Liver (tissue), 8 donors: ENCODE measurements at regions not wholly inside any gene's neighbourhood (a gene's known extent, or its start where the extent isn't known, plus 50 kb on each side); places are given as distances from the start of the nearest gene placed in this dataset.

Experiments used
- DNase-seq: peaks from one replicate; pipeline ENCODE4 v3.0.0-alpha.2; 2017; ENCODE audit warnings: low spot score
- H3K27ac ChIP-seq, 2 donors: one replicate each; pipeline ENCODE4 v1.7.0; 2013; ENCODE audit warnings: inconsistent platforms in 2 of 2, low read length in 2 of 2, control low read depth in 1 of 2, low read depth in 1 of 2, mild to moderate bottlenecking in 1 of 2
- H3K27me3 ChIP-seq, 4 donors: one replicate each; pipeline versions ENCODE4 v1.6.1 to v1.7.0; 2013; ENCODE audit warnings: low read length in 3 of 4, inconsistent platforms in 1 of 4, mild to moderate bottlenecking in 1 of 4, moderate library complexity in 1 of 4; ENCODE audit not compliant: control insufficient read depth in 4 of 4, insufficient read depth in 4 of 4
- H3K36me3 ChIP-seq, 4 donors: one replicate each; pipeline versions ENCODE4 v1.6.1 to v1.7.0; 2013; ENCODE audit warnings: low read length in 3 of 4, mild to moderate bottlenecking in 3 of 4, low read depth in 1 of 4, moderate library complexity in 1 of 4; ENCODE audit not compliant: control insufficient read depth in 4 of 4, insufficient read depth in 3 of 4
- H3K4me1 ChIP-seq, 4 donors: one replicate each; pipeline versions ENCODE4 v1.6.1 to v1.7.0; 2013; ENCODE audit warnings: low read length in 3 of 4, mild to moderate bottlenecking in 3 of 4, moderate library complexity in 1 of 4; ENCODE audit not compliant: control insufficient read depth in 4 of 4, insufficient read depth in 4 of 4
- H3K4me3 ChIP-seq, 3 donors: one replicate each; pipeline versions ENCODE4 v1.6.1 to v1.7.0; 2013; ENCODE audit warnings: low read length in 3 of 3, control low read depth in 1 of 3, low read depth in 1 of 3, mild to moderate bottlenecking in 1 of 3
- H3K9ac ChIP-seq, 2 donors: one replicate each; pipeline ENCODE4 v1.7.0; 2013; ENCODE audit warnings: low read length in 2 of 2, mild to moderate bottlenecking in 2 of 2, moderate library complexity in 2 of 2, control low read depth in 1 of 2, low read depth in 1 of 2
- H3K9me3 ChIP-seq, 4 donors: one replicate each; pipeline versions ENCODE4 v1.6.1 to v1.7.0; 2013; ENCODE audit warnings: low read length in 3 of 4; ENCODE audit not compliant: control insufficient read depth in 4 of 4
- EGR1 ChIP-seq, 2 donors: IDR thresholded peaks; 2 replicates each; pipeline ENCODE4 v1.6.1; 2016 to 2018; ENCODE audit warnings: antibody characterized with exemption in 2 of 2, low read depth in 2 of 2
- FOXA1 ChIP-seq: IDR thresholded peaks from 2 replicates; pipeline ENCODE4 v1.6.1; 2016; ENCODE audit warnings: antibody characterized with exemption
- FOXA2 ChIP-seq: IDR thresholded peaks from 2 replicates; pipeline ENCODE4 v1.6.1; 2016; ENCODE audit warnings: antibody characterized with exemption
- GABPA ChIP-seq, 2 donors: IDR thresholded peaks in 1 of 2; conservative IDR thresholded peaks in 1 of 2; 2 replicates each; pipeline ENCODE4 v1.6.1; 2016; ENCODE audit warnings: antibody characterized with exemption in 2 of 2, mild to moderate bottlenecking in 1 of 2, moderate library complexity in 1 of 2
- HNF4G ChIP-seq: IDR thresholded peaks from 2 replicates; pipeline ENCODE4 v1.6.1; 2016; ENCODE audit warnings: antibody characterized with exemption
- JUND ChIP-seq, 2 donors: IDR thresholded peaks; 2 replicates each; pipeline ENCODE4 v1.6.1; 2016; ENCODE audit warnings: antibody characterized with exemption in 2 of 2
- NR2F2 ChIP-seq: IDR thresholded peaks from 2 replicates; pipeline ENCODE4 v1.6.1; 2016; ENCODE audit warnings: antibody characterized with exemption
- RAD21 ChIP-seq, 2 donors: IDR thresholded peaks; 2 replicates each; pipeline ENCODE4 v1.6.1; 2016; ENCODE audit warnings: antibody characterized with exemption in 2 of 2, mild to moderate bottlenecking in 2 of 2
- RXRA ChIP-seq, 2 donors: IDR thresholded peaks; 2 replicates each; pipeline ENCODE4 v1.6.1; 2017 to 2018; ENCODE audit warnings: antibody characterized with exemption in 2 of 2, mild to moderate bottlenecking in 1 of 2
- SP1 ChIP-seq: IDR thresholded peaks from 2 replicates; pipeline ENCODE4 v1.6.1; 2018; ENCODE audit warnings: antibody characterized with exemption, mild to moderate bottlenecking
- TAF1 ChIP-seq: conservative IDR thresholded peaks from 2 replicates; pipeline ENCODE4 v1.6.1; 2016; ENCODE audit warnings: antibody characterized with exemption, mild to moderate bottlenecking
- YY1 ChIP-seq: IDR thresholded peaks from 2 replicates; pipeline ENCODE4 v1.6.1; 2016; ENCODE audit warnings: antibody characterized with exemption, mild to moderate bottlenecking
- WGBS: extraction: QIAGEN DNeasy Blood & Tissue Kit; methylation state at CpG from one replicate; pipeline ENCODE4 v1.1.7; 2013; 5-methylcytosine and 5-hydroxymethylcytosine counted together
- TF ChIP-seq, protein P1 (sequence below): IDR thresholded peaks from 2 replicates; pipeline ENCODE4 v1.6.1; 2016; ENCODE audit warnings: antibody characterized with exemption
- TF ChIP-seq, protein P2 (sequence below): IDR thresholded peaks from 2 replicates; pipeline ENCODE4 v1.6.1; 2016; ENCODE audit warnings: antibody characterized with exemption
- TF ChIP-seq, protein P3 (sequence below): IDR thresholded peaks from 2 replicates; pipeline ENCODE4 v1.6.1; 2016; ENCODE audit warnings: antibody characterized with exemption, mild to moderate bottlenecking
- TF ChIP-seq, protein P4 (sequence below): fragments of 150-350 bp; IDR thresholded peaks from 2 replicates; pipeline ENCODE4 v1.5.1; 2017; ENCODE audit warnings: improper control_type of control experiment, low read depth, low read length; ENCODE audit not compliant: missing input control
- donor health status: healthy.
- donor health status: healthy.
- donor health status: healthy.
- donor health status: healthy.
- donor health status: healthy.

DNA sequence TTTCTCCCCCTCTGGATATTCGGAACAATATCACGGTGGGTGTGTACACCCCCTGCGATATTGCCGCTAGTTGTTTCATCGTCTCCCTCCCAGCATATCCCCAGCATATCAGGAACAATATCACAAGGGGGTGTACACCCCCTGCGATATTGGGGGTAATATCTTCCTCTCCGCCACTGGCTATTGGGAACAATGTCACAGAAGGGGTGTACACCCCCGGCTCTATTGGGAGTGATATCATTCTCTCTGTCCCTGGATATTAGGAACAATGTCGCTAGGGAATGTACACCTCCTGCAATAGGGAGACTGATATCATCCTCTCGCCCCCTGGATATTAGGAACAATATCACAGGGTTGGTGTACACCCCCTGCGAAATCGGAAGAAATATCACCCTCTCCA is 1932.0 kb downstream of the SUCLG1 start:
- Histone ChIP-seq H3K4me3 (no peak overlapping the region), H3K9ac (no peak overlapping the region), H3K9me3 (peaks cover 0 to 3% (median 0%) of the 10 kb centered on the region in 4 donors), H3K27me3 (no peaks in the 10 kb centered on the region), H3K36me3 (no peaks in the 10 kb centered on the region), H3K27ac (no peak overlapping the region), H3K4me1 (no peaks in the 10 kb centered on the region)
- TF ChIP-seq FOXA1: no peak
- no peak for TF ChIP-seq RAD21 (IDR thresholded peaks at IDR 0.05)
- TF ChIP-seq FOXA2: no peak
- TF ChIP-seq, protein P1, sequence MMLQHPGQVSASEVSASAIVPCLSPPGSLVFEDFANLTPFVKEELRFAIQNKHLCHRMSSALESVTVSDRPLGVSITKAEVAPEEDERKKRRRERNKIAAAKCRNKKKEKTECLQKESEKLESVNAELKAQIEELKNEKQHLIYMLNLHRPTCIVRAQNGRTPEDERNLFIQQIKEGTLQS: no peak
- TF ChIP-seq, protein P2, sequence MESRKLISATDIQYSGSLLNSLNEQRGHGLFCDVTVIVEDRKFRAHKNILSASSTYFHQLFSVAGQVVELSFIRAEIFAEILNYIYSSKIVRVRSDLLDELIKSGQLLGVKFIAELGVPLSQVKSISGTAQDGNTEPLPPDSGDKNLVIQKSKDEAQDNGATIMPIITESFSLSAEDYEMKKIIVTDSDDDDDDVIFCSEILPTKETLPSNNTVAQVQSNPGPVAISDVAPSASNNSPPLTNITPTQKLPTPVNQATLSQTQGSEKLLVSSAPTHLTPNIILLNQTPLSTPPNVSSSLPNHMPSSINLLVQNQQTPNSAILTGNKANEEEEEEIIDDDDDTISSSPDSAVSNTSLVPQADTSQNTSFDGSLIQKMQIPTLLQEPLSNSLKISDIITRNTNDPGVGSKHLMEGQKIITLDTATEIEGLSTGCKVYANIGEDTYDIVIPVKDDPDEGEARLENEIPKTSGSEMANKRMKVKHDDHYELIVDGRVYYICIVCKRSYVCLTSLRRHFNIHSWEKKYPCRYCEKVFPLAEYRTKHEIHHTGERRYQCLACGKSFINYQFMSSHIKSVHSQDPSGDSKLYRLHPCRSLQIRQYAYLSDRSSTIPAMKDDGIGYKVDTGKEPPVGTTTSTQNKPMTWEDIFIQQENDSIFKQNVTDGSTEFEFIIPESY: no peak
- TF ChIP-seq, protein P3, sequence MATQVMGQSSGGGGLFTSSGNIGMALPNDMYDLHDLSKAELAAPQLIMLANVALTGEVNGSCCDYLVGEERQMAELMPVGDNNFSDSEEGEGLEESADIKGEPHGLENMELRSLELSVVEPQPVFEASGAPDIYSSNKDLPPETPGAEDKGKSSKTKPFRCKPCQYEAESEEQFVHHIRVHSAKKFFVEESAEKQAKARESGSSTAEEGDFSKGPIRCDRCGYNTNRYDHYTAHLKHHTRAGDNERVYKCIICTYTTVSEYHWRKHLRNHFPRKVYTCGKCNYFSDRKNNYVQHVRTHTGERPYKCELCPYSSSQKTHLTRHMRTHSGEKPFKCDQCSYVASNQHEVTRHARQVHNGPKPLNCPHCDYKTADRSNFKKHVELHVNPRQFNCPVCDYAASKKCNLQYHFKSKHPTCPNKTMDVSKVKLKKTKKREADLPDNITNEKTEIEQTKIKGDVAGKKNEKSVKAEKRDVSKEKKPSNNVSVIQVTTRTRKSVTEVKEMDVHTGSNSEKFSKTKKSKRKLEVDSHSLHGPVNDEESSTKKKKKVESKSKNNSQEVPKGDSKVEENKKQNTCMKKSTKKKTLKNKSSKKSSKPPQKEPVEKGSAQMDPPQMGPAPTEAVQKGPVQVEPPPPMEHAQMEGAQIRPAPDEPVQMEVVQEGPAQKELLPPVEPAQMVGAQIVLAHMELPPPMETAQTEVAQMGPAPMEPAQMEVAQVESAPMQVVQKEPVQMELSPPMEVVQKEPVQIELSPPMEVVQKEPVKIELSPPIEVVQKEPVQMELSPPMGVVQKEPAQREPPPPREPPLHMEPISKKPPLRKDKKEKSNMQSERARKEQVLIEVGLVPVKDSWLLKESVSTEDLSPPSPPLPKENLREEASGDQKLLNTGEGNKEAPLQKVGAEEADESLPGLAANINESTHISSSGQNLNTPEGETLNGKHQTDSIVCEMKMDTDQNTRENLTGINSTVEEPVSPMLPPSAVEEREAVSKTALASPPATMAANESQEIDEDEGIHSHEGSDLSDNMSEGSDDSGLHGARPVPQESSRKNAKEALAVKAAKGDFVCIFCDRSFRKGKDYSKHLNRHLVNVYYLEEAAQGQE: no peak
- no peak for TF ChIP-seq JUND (IDR thresholded peaks at IDR 0.05)
- TF ChIP-seq TAF1: no peak
- TF ChIP-seq HNF4G: no peak
- no peak for TF ChIP-seq EGR1 (IDR thresholded peaks at IDR 0.05; ENCODE audit: low read depth in 2 of 2)
- no peak for TF ChIP-seq YY1
- no peak for TF ChIP-seq NR2F2
- TF ChIP-seq GABPA (IDR thresholded peaks at IDR 0.05 in 1 of 2, conservative IDR thresholded peaks at IDR 0.05 in 1 of 2): no peak
- no peak for TF ChIP-seq RXRA (IDR thresholded peaks at IDR 0.05)
- no peak for TF ChIP-seq SP1
- no peak for DNase-seq
- WGBS: 92% methylated on average over 12 of the region's 12 CpGs

DNA sequence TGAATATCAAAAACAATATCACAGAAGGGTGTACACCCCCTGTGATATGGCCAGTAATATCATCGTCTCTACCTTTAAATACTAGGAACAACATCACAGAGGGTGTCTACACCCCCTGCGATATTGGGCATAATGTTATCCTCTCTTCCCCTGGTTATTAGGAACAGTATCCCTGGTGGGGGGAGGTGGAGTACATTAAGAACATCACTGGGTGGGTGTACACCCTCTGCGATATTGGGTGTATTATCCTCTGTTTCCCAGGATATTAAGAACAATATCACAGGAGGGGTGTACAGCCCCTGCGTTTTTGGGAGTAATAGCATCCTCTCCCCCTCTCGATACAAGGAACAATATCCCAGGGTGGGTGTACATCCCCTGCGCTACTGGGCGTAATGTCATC is 1932.8 kb downstream of the SUCLG1 start:
- Histone ChIP-seq H3K4me3 (no peak overlapping the region), H3K36me3 (no peaks in the 10 kb centered on the region), H3K9me3 (peaks cover 0 to 3% (median 0%) of the 10 kb centered on the region in 4 donors), H3K27me3 (no peaks in the 10 kb centered on the region), H3K4me1 (no peaks in the 10 kb centered on the region), H3K27ac (no peak overlapping the region), H3K9ac (no peak overlapping the region)
- no peak for DNase-seq
- 90% methylated on average over 7 of the region's 7 CpGs for WGBS
- TF ChIP-seq FOXA2: no peak
- TF ChIP-seq, protein P4, sequence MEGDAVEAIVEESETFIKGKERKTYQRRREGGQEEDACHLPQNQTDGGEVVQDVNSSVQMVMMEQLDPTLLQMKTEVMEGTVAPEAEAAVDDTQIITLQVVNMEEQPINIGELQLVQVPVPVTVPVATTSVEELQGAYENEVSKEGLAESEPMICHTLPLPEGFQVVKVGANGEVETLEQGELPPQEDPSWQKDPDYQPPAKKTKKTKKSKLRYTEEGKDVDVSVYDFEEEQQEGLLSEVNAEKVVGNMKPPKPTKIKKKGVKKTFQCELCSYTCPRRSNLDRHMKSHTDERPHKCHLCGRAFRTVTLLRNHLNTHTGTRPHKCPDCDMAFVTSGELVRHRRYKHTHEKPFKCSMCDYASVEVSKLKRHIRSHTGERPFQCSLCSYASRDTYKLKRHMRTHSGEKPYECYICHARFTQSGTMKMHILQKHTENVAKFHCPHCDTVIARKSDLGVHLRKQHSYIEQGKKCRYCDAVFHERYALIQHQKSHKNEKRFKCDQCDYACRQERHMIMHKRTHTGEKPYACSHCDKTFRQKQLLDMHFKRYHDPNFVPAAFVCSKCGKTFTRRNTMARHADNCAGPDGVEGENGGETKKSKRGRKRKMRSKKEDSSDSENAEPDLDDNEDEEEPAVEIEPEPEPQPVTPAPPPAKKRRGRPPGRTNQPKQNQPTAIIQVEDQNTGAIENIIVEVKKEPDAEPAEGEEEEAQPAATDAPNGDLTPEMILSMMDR: no peak
- no peak for TF ChIP-seq NR2F2
- no peak for TF ChIP-seq GABPA (IDR thresholded peaks at IDR 0.05 in 1 of 2, conservative IDR thresholded peaks at IDR 0.05 in 1 of 2)
- no peak for TF ChIP-seq TAF1
